Activated T-cell treated with anti-CD3 and anti-CD28 coated beads for 24 hours (primary cell): ENCODE measurements at regions not wholly inside any gene's neighbourhood (a gene's known extent, or its start where the extent isn't known, plus 50 kb on each side); places are given as distances from the start of the nearest gene placed in this dataset.
"Not testable (repeated sequence)": the region's sequence is repeated elsewhere in the genome, so short reads cannot be mapped to it uniquely, and the experiment has no call there.

Experiments
- DNase-seq: peaks from one replicate; pipeline ENCODE4 v3.0.0-alpha.2; 2020; ENCODE audit warnings: low read depth

GRCh38 chr2:131671841-131672470 lies 144.3 kb downstream of the CCDC74A start:
- DNase-seq, result not testable (repeated sequence)

GRCh38 chr2:131672471-131673399 lies 145.0 kb downstream of the CCDC74A start:
- peak; percentile 50 for DNase-seq

GRCh38 chr2:131673400-131674173 lies 145.9 kb downstream of the CCDC74A start:
- peak; percentile 59 for DNase-seq

GRCh38 chr2:131674174-131674507 lies 146.5 kb downstream of the CCDC74A start:
- no peak for DNase-seq

- DNase-seq, result not testable (repeated sequence)
Measured at GRCh38 chr2:131681611-131682121, 154.0 kb downstream of the CCDC74A start.

- DNase-seq, result peak; percentile 70
Measured at GRCh38 chr2:131682122-131682944, 154.6 kb downstream of the CCDC74A start.

- DNase-seq, result not testable (repeated sequence)
Measured at GRCh38 chr2:131682945-131683330, 155.2 kb downstream of the CCDC74A start.

- DNase-seq, result not testable (repeated sequence)
Measured at GRCh38 chr2:131684631-131685316, 157.1 kb downstream of the CCDC74A start.

GRCh38 chr2:131686164-131686893 lies 158.6 kb downstream of the CCDC74A start:
- DNase-seq, result not testable (repeated sequence)

- not testable (repeated sequence) for DNase-seq
Measured at GRCh38 chr2:131686894-131687238, 159.2 kb downstream of the CCDC74A start.

- DNase-seq, result not testable (repeated sequence)
Measured at GRCh38 chr2:131689066-131689465, 161.4 kb downstream of the CCDC74A start.

GRCh38 chr2:131711268-131711667 lies 183.6 kb downstream of the CCDC74A start:
- not testable (repeated sequence) for DNase-seq

- DNase-seq, result not testable (repeated sequence)
Measured at GRCh38 chr2:131717907-131718306, 190.2 kb downstream of the CCDC74A start.

- DNase-seq, result not testable (repeated sequence)
Measured at GRCh38 chr2:131721163-131721562, 193.5 kb downstream of the CCDC74A start.

GRCh38 chr2:131722256-131722655 lies 194.6 kb downstream of the CCDC74A start:
- not testable (repeated sequence) for DNase-seq

- no peak for DNase-seq
Measured at GRCh38 chr2:131724019-131724418, 196.3 kb downstream of the CCDC74A start.

GRCh38 chr2:131728451-131728850 lies 200.8 kb downstream of the CCDC74A start:
- DNase-seq, result not testable (repeated sequence)

- not testable (repeated sequence) for DNase-seq
Measured at GRCh38 chr2:131733530-131733929, 205.8 kb downstream of the CCDC74A start.

GRCh38 chr2:131736406-131736805 lies 208.7 kb downstream of the CCDC74A start:
- not testable (repeated sequence) for DNase-seq

- not testable (repeated sequence) for DNase-seq
Measured at GRCh38 chr2:131738533-131738932, 210.8 kb downstream of the CCDC74A start.
